Adrenal gland (tissue), 9 donors: ENCODE measurements at regions not wholly inside any gene's neighbourhood (a gene's known extent, or its start where the extent isn't known, plus 50 kb on each side); places are given as distances from the start of the nearest gene placed in this dataset.

ENCODE experiments used
- DNase-seq, 7 donors: peaks; one replicate each; pipeline ENCODE4 v3.0.0-alpha.2; 2019 to 2020
- H3K27ac ChIP-seq, 5 donors: fragments of 200-600 bp; sonication (generic) in 4 of 5; 1 replicate in 3 of 5; 2 replicates in 2 of 5; pipeline versions ENCODE4 v1.5.1 to v1.8.0; 2016 to 2020; ENCODE audit warnings: mild to moderate bottlenecking in 1 of 5
- H3K27me3 ChIP-seq: fragments of 200-600 bp; 2 replicates; pipeline ENCODE4 v1.8.0; 2021
- H3K36me3 ChIP-seq, 2 donors: fragments of 200-600 bp; replicated peaks in 1 of 2; 1 replicate in 1 of 2; 2 replicates in 1 of 2; pipeline versions ENCODE4 v1.5.1 to v1.8.0; 2018 to 2022
- H3K4me1 ChIP-seq, 2 donors: fragments of 200-600 bp; replicated peaks in 1 of 2; 1 replicate in 1 of 2; 2 replicates in 1 of 2; pipeline versions ENCODE4 v1.5.1 to v1.8.0; 2018 to 2021
- H3K4me3 ChIP-seq, 4 donors: fragments of 200-600 bp; sonication (generic) in 3 of 4; one replicate each; pipeline ENCODE4 v1.5.1; 2016 to 2018
- H3K9me3 ChIP-seq, 3 donors: fragments of 200-600 bp; sonication (generic) in 1 of 3; replicated peaks in 1 of 3; 1 replicate in 2 of 3; 2 replicates in 1 of 3; pipeline versions ENCODE4 v1.5.1 to v1.8.0; 2016 to 2021
- CTCF ChIP-seq, 6 experiments: fragments of 450-650 bp in 4 of 6; fragments of 200-600 bp in 2 of 6; sonication (generic) in 1 of 6; IDR thresholded peaks; 1 replicate in 5 of 6; 2 replicates in 1 of 6; pipeline versions ENCODE4 v1.5.1 to v1.8.0; 2016 to 2021; ENCODE audit warnings: antibody characterized with exemption in 6 of 6, mild to moderate bottlenecking in 2 of 6, moderate library complexity in 1 of 6
- POLR2A ChIP-seq, 2 donors: fragments of 450-650 bp; IDR thresholded peaks; one replicate each; pipeline ENCODE4 v1.6.1; 2017; ENCODE audit warnings: antibody characterized with exemption in 2 of 2, mild to moderate bottlenecking in 2 of 2, moderate library complexity in 1 of 2
- WGBS, 4 donors: extraction: QIAGEN DNeasy Blood & Tissue Kit in 2 of 4; methylation state at CpG; one replicate each; pipeline versions ENCODE4 v1.1.5 to v1.1.7; 2013 to 2017; 5-methylcytosine and 5-hydroxymethylcytosine counted together
- intact Hi-C, 2 donors: fragments of 100-400 bp; cut with DNase I; formaldehyde crosslinking; loops; one replicate each; pipeline versions ENCODE4 v1.14.1 to v1.15.0; 2022 to 2023
- donor health status: healthy with polysubstance abuse.
- donor health status: Bipolar disorder and iron deficiency.
- donor health status: DM: yes; HTN: yes; CAD: no.
- donor health status: DM: no; HTN: no; CAD: no.
- donor health status: DM: no; HTN: no; CAD: no.

- Histone ChIP-seq H3K27ac (no peak overlapping the region), H3K27me3 (no peaks in the 10 kb centered on the region), H3K4me3 (no peak overlapping the region), H3K36me3 (no peaks in the 10 kb centered on the region), H3K9me3 (no peaks in the 10 kb centered on the region), H3K4me1 (no peaks in the 10 kb centered on the region)
- DNase-seq, result no peak
- intact Hi-C loops, result no loop called here
- 49 to 69% (median 67%) methylated on average over 2 of the region's 2 CpGs for WGBS, 4 donors
- TF ChIP-seq CTCF (IDR thresholded peaks at IDR 0.05) (no peak), POLR2A (IDR thresholded peaks at IDR 0.05) (no peak)
Observed at GRCh38 chr2:125168442-125168841, 1143.4 kb downstream of the CNTNAP5 start.

GRCh38 chr2:125169022-125169763, 1144.1 kb downstream of the CNTNAP5 start:
- H3K4me3 ChIP-seq, result no peak overlapping the region
- no peaks in the 10 kb centered on the region for H3K36me3 ChIP-seq
- intact Hi-C loops, result no loop called here
- no peaks in the 10 kb centered on the region for H3K27me3 ChIP-seq
- TF ChIP-seq POLR2A (IDR thresholded peaks at IDR 0.05) (no peak), CTCF (IDR thresholded peaks at IDR 0.05) (no peak)
- no peaks in the 10 kb centered on the region for H3K9me3 ChIP-seq
- 64 to 78% (median 72%) methylated on average over 6 of the region's 6 CpGs for WGBS, 4 donors
- no peaks in the 10 kb centered on the region for H3K4me1 ChIP-seq
- H3K27ac ChIP-seq, result no peak overlapping the region
- DNase-seq, result no peak

GRCh38 chr2:125169764-125170146, 1144.7 kb downstream of the CNTNAP5 start:
- no peaks in the 10 kb centered on the region for H3K36me3 ChIP-seq
- H3K4me1 ChIP-seq, result no peaks in the 10 kb centered on the region
- 84 to 88% (median 86%) methylated on average over 3 of the region's 3 CpGs for WGBS, 4 donors
- no peaks in the 10 kb centered on the region for H3K27me3 ChIP-seq
- intact Hi-C loops, result no loop called here
- no peaks in the 10 kb centered on the region for H3K9me3 ChIP-seq
- no peak overlapping the region for H3K27ac ChIP-seq
- no peak for DNase-seq
- H3K4me3 ChIP-seq, result no peak overlapping the region
- TF ChIP-seq CTCF (IDR thresholded peaks at IDR 0.05) (no peak), POLR2A (IDR thresholded peaks at IDR 0.05) (no peak)

GRCh38 chr2:125172181-125172580, 1147.1 kb downstream of the CNTNAP5 start:
- intact Hi-C loops, result no loop called here
- TF ChIP-seq POLR2A (IDR thresholded peaks at IDR 0.05), result no peak
- TF ChIP-seq CTCF (IDR thresholded peaks at IDR 0.05), result no peak
- H3K4me3 ChIP-seq, result no peak overlapping the region
- H3K27ac ChIP-seq, result no peak overlapping the region
- no peak for DNase-seq
- no peaks in the 10 kb centered on the region for H3K9me3 ChIP-seq
- H3K4me1 ChIP-seq, result no peaks in the 10 kb centered on the region
- 75 to 96% (median 86%) methylated on average over 1 of the region's 1 CpG for WGBS, 4 donors
- no peaks in the 10 kb centered on the region for H3K36me3 ChIP-seq
- H3K27me3 ChIP-seq, result no peaks in the 10 kb centered on the region
